NCI-H1105 (cell line): ENCODE measurements at regions not wholly inside any gene's neighbourhood (a gene's known extent, or its start where the extent isn't known, plus 50 kb on each side); places are given as distances from the start of the nearest gene placed in this dataset.
"Not testable (repeated sequence)": the region's sequence is repeated elsewhere in the genome, so short reads cannot be mapped to it uniquely, and the experiment has no call there.

ENCODE experiments used
- DNase-seq: peaks from one replicate; lab custom pipeline; 2025; lab: John Stamatoyannopoulos, UW

- no peak for DNase-seq
Measured at GRCh38 chr5:117424559-117424958, 849.9 kb upstream of the SEMA6A start.

GRCh38 chr5:117417501-117417900 is 842.9 kb upstream of the SEMA6A start:
- DNase-seq = no peak

GRCh38 chr5:117414926-117415325 is 840.3 kb upstream of the SEMA6A start:
- no peak for DNase-seq

GRCh38 chr5:117411701-117412100 is 837.1 kb upstream of the SEMA6A start:
- DNase-seq = no peak

GRCh38 chr5:117405197-117405596 is 830.6 kb upstream of the SEMA6A start:
- DNase-seq = no peak

- no peak for DNase-seq
Measured at GRCh38 chr5:117394506-117395157, 820.0 kb upstream of the SEMA6A start.

GRCh38 chr5:117393125-117393524 is 818.5 kb upstream of the SEMA6A start:
- no peak for DNase-seq

GRCh38 chr5:117380316-117380715 is 805.7 kb upstream of the SEMA6A start:
- no peak for DNase-seq

GRCh38 chr5:117379521-117379920 is 804.9 kb upstream of the SEMA6A start:
- no peak for DNase-seq

- DNase-seq = no peak
Measured at GRCh38 chr5:117376748-117377147, 802.1 kb upstream of the SEMA6A start.

GRCh38 chr5:117359895-117360294 is 785.3 kb upstream of the SEMA6A start:
- DNase-seq = no peak

- no peak for DNase-seq
Measured at GRCh38 chr5:117357886-117358285, 783.3 kb upstream of the SEMA6A start.

- DNase-seq = no peak
Measured at GRCh38 chr5:117347280-117347679, 772.7 kb upstream of the SEMA6A start.

GRCh38 chr5:117343726-117344125 is 769.1 kb upstream of the SEMA6A start:
- DNase-seq = not testable (repeated sequence)

GRCh38 chr5:117337064-117337749 is 762.6 kb upstream of the SEMA6A start:
- no peak for DNase-seq

- DNase-seq = no peak
Measured at GRCh38 chr5:117336208-117336607, 761.6 kb upstream of the SEMA6A start.

GRCh38 chr5:117333011-117333410 is 758.4 kb upstream of the SEMA6A start:
- DNase-seq = peak; percentile 8

- DNase-seq = no peak
Measured at GRCh38 chr5:117332341-117332740, 757.7 kb upstream of the SEMA6A start.

- DNase-seq = no peak
Measured at GRCh38 chr5:117327511-117327910, 752.9 kb upstream of the SEMA6A start.

GRCh38 chr5:117326997-117327396 is 752.4 kb upstream of the SEMA6A start:
- no peak for DNase-seq

- no peak for DNase-seq
Measured at GRCh38 chr5:117318528-117318927, 743.9 kb upstream of the SEMA6A start.

- no peak for DNase-seq
Measured at GRCh38 chr5:117315170-117315569, 740.5 kb upstream of the SEMA6A start.

- not testable (repeated sequence) for DNase-seq
Measured at GRCh38 chr5:117304512-117305107, 730.0 kb upstream of the SEMA6A start.
